Tibial nerve (tissue), 3 donors: ENCODE measurements at regions not wholly inside any gene's neighbourhood (a gene's known extent, or its start where the extent isn't known, plus 50 kb on each side); places are given as distances from the start of the nearest gene placed in this dataset.

ENCODE experiments used
- POLR2A ChIP-seq, 2 donors: fragments of 450-650 bp; IDR thresholded peaks; one replicate each; pipeline ENCODE4 v1.6.1; 2017; ENCODE audit warnings: antibody characterized with exemption in 2 of 2, mild to moderate bottlenecking in 2 of 2, moderate library complexity in 2 of 2
- TF ChIP-seq, protein P1 (sequence below), 5 experiments: fragments of 200-600 bp in 3 of 5; fragments of 450-650 bp in 2 of 5; sonication (generic) in 3 of 5; IDR thresholded peaks; one replicate each; pipeline ENCODE4 v1.5.1; 2016 to 2019; ENCODE audit warnings: antibody characterized with exemption in 5 of 5, mild to moderate bottlenecking in 3 of 5, moderate library complexity in 2 of 5

DNA sequence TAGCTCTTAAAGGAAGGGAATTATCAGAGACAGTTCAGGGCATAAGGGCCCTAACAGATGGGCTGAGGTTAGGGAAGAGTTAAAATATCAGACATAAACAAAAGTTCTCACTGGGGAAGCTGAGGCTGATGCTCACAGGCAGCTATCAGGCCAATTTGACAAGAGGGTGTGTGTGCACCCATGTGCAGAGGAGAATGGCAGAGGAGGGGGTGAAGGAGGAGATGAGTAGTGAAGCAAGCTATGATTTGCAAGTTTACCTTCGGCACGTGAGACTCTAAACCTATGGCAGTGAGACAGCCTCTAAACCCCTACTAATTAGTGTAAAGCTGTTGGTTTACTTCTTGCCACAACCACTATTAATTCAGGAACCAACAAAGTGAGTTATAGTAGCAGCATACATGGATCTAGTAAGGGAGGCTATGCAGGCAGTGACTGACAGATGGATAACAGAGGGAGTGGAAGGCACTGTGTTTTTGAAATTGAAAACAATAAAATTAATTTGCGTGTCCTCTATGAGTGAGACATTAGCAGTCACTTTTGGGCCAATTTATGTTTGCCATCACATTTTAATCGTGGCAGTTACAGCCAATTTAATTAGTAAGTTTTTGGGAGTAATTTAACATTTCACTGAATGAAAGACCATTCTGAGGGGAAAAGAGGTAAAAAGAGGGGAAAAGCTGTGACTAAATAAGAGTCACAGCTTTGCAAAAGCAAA is 99.6 kb upstream of the HTR2A start:
- TF ChIP-seq, protein P1, sequence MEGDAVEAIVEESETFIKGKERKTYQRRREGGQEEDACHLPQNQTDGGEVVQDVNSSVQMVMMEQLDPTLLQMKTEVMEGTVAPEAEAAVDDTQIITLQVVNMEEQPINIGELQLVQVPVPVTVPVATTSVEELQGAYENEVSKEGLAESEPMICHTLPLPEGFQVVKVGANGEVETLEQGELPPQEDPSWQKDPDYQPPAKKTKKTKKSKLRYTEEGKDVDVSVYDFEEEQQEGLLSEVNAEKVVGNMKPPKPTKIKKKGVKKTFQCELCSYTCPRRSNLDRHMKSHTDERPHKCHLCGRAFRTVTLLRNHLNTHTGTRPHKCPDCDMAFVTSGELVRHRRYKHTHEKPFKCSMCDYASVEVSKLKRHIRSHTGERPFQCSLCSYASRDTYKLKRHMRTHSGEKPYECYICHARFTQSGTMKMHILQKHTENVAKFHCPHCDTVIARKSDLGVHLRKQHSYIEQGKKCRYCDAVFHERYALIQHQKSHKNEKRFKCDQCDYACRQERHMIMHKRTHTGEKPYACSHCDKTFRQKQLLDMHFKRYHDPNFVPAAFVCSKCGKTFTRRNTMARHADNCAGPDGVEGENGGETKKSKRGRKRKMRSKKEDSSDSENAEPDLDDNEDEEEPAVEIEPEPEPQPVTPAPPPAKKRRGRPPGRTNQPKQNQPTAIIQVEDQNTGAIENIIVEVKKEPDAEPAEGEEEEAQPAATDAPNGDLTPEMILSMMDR (IDR thresholded peaks at IDR 0.05) = no peak
- TF ChIP-seq POLR2A (IDR thresholded peaks at IDR 0.05) = no peak
